K562 (cell line): ENCODE measurements at regions not wholly inside any gene's neighbourhood (a gene's known extent, or its start where the extent isn't known, plus 50 kb on each side); places are given as distances from the start of the nearest gene placed in this dataset.

Source experiments
- ATAC-seq: fragments of 200-7000 bp; cut with Tn5 transposase; 3 replicates; pipeline ENCODE4 v1.9.1; 2020; ENCODE audit warnings: moderate library complexity
- BruUV-seq: library from RNA; stranded (reverse); fragments of 400-500 nt; replicated peaks from 2 replicates; lab custom pipeline; 2021; lab: Mats Ljungman, UMichigan
- CTCF ChIA-PET: fragments of 300-600 bp; formaldehyde crosslinking; extraction: SDS; loops from one replicate; lab custom pipeline; 2021; ENCODE audit warnings: low intra/inter-chr PET ratio; lab: Yijun Ruan, JAX
- POLR2A ChIA-PET: fragments of 300-600, 350-650 bp; sonication (Branson Sonifier 250); formaldehyde crosslinking; extraction: SDS; loops from one replicate; lab custom pipeline; 2021; ENCODE audit warnings: antibody characterized with exemption, inconsistent platforms; lab: Yijun Ruan, JAX
- DNase-seq, 4 experiments: peaks; one replicate each; pipeline versions ENCODE4 v3.0.0 to v3.0.0-alpha.2; 2011 to 2018; ENCODE audit warnings: low spot score in 3 of 4, mixed read lengths in 3 of 4; ENCODE audit errors: extremely low read depth in 1 of 4
- FAIRE-seq: peaks from 2 replicates; lab custom pipeline; 2011; peaks lifted over from hg19 to GRCh38; lab: Jason Lieb, UNC
- H2AFZ ChIP-seq: 2 replicates; pipeline ENCODE4 v1.6.0; 2011; ENCODE audit warnings: low read depth, low read length, control low read depth, inconsistent platforms
- H3K27ac ChIP-seq: fragments of 200-600 bp; 3 replicates; pipeline ENCODE4 v1.8.0; 2011; ENCODE audit warnings: low read depth, mild to moderate bottlenecking, control low read depth, inconsistent platforms, low read length, moderate library complexity, mixed read lengths; ENCODE audit errors: extremely low read depth
- H3K27me3 ChIP-seq, 2 experiments: fragments of 300-600 bp in 1 of 2; 2 replicates in 1 of 2; 3 replicates in 1 of 2; pipeline versions ENCODE4 v1.6.0 to v1.8.0; 2011; ENCODE audit warnings: inconsistent platforms in 2 of 2, low read length in 2 of 2, mild to moderate bottlenecking in 1 of 2, mixed read lengths in 1 of 2, moderate library complexity in 1 of 2; ENCODE audit not compliant: control insufficient read depth in 2 of 2, insufficient read depth in 2 of 2
- H3K36me3 ChIP-seq: fragments of 300-600 bp; 3 replicates; pipeline ENCODE4 v1.8.0; 2011; ENCODE audit warnings: mild to moderate bottlenecking, low read length, inconsistent platforms; ENCODE audit not compliant: control insufficient read depth, insufficient read depth
- H3K4me1 ChIP-seq, 2 experiments: fragments of 200-600 bp in 1 of 2; replicated peaks in 1 of 2; 2 replicates in 1 of 2; 3 replicates in 1 of 2; pipeline versions ENCODE4 v1.5.1 to v1.8.0; 2011; ENCODE audit warnings: inconsistent platforms in 2 of 2, low read length in 2 of 2, mild to moderate bottlenecking in 1 of 2, mixed read lengths in 1 of 2, moderate library complexity in 1 of 2; ENCODE audit not compliant: control insufficient read depth in 2 of 2, insufficient read depth in 2 of 2
- H3K4me2 ChIP-seq: 2 replicates; pipeline ENCODE4 v1.6.1; 2011; ENCODE audit warnings: low read length, control low read depth, inconsistent platforms, mixed read lengths; ENCODE audit not compliant: insufficient read depth
- H3K4me3 ChIP-seq: fragments of 200-600 bp; sonication (generic), shearing (Covaris generic); 2 replicates; pipeline ENCODE4 v1.5.1; 2016; ENCODE audit warnings: control low read depth, inconsistent platforms
- H3K79me2 ChIP-seq: fragments of 200-600 bp; 3 replicates; pipeline ENCODE4 v1.8.0; 2011; ENCODE audit warnings: low read length, inconsistent platforms; ENCODE audit not compliant: control insufficient read depth, insufficient read depth
- H3K9ac ChIP-seq, 2 experiments: 2 replicates each; pipeline versions ENCODE4 v1.6.0 to v1.6.1; 2011; ENCODE audit warnings: low read depth in 2 of 2, low read length in 2 of 2, control low read depth in 1 of 2, inconsistent platforms in 1 of 2, mild to moderate bottlenecking in 1 of 2, mixed read lengths in 1 of 2; ENCODE audit not compliant: insufficient read depth in 1 of 2
- H3K9me1 ChIP-seq: one replicate; pipeline ENCODE4 v1.6.0; 2011; ENCODE audit warnings: inconsistent platforms, mild to moderate bottlenecking, low read length, moderate library complexity; ENCODE audit not compliant: control insufficient read depth, insufficient read depth
- H3K9me3 ChIP-seq: replicated peaks from 2 replicates; pipeline ENCODE4 v1.5.1; 2011; ENCODE audit warnings: low read depth, low read length, inconsistent platforms; ENCODE audit not compliant: control insufficient read depth, insufficient read depth
- H4K20me1 ChIP-seq: replicated peaks from 2 replicates; pipeline ENCODE4 v1.6.1; 2011; ENCODE audit warnings: low read length, inconsistent platforms, mixed read lengths; ENCODE audit not compliant: control insufficient read depth, insufficient read depth
- BCOR ChIP-seq: fragments of 450-650 bp; IDR thresholded peaks from 2 replicates; pipeline ENCODE4 v1.6.1; 2016
- CEBPB ChIP-seq: fragments of 450-650 bp; IDR thresholded peaks from 2 replicates; pipeline ENCODE4 v1.6.1; 2016; ENCODE audit warnings: missing genetic modification characterization, missing compliant biosample characterization
- CHD1 ChIP-seq: fragments of 200-600 bp; sonication (generic); IDR thresholded peaks from one replicate; pipeline ENCODE4 v1.6.1; 2012; ENCODE audit warnings: mild to moderate bottlenecking, moderate library complexity, low read length, inconsistent platforms
- CHD2 ChIP-seq: IDR thresholded peaks from 2 replicates; pipeline ENCODE4 v1.6.1; 2011; ENCODE audit warnings: low read depth, low read length
- GMEB1 ChIP-seq: fragments of 250-450 bp; sonication (Bioruptor Pico); IDR thresholded peaks from 2 replicates; pipeline ENCODE4 v1.4.0; 2020; ENCODE audit warnings: mild to moderate bottlenecking
- HLTF ChIP-seq: fragments of 450-650 bp; IDR thresholded peaks from 2 replicates; pipeline ENCODE4 v1.6.1; 2016
- MEIS2 ChIP-seq: fragments of 450-650 bp; IDR thresholded peaks from 2 replicates; pipeline ENCODE4 v1.6.1; 2014; ENCODE audit warnings: mild to moderate bottlenecking; ENCODE audit not compliant: partially characterized antibody
- SMARCA5 ChIP-seq: fragments of 450-650 bp; IDR thresholded peaks from 2 replicates; pipeline ENCODE4 v1.6.1; 2016
- TEAD1 ChIP-seq, 2 experiments: fragments of 450-650 bp in 1 of 2; sonication (generic) in 1 of 2; formaldehyde crosslinking; IDR thresholded peaks; 2 replicates each; pipeline versions ENCODE4 v1.4.0 to v1.8.0; 2020 to 2022; ENCODE audit warnings: mild to moderate bottlenecking in 2 of 2, missing genetic modification reagents in 1 of 2
- TEAD4 ChIP-seq, 2 experiments: sonication (generic) in 1 of 2; formaldehyde crosslinking in 1 of 2; IDR thresholded peaks; 2 replicates each; pipeline versions ENCODE4 v1.6.1 to v1.8.0; 2012 to 2022; ENCODE audit warnings: borderline replicate concordance in 1 of 2, inconsistent platforms in 1 of 2, low read length in 1 of 2, mild to moderate bottlenecking in 1 of 2, missing genetic modification reagents in 1 of 2
- ZNF124 ChIP-seq: sonication (generic); formaldehyde crosslinking; IDR thresholded peaks from 2 replicates; pipeline ENCODE4 v1.8.1; 2022; ENCODE audit warnings: missing genetic modification reagents
- ZNF197 ChIP-seq: fragments of 200-800 bp; sonication (Bioruptor generic); IDR thresholded peaks from 2 replicates; pipeline ENCODE4 v1.6.1; 2016; ENCODE audit warnings: low read depth, missing genetic modification characterization, missing compliant biosample characterization
- ZNF316 ChIP-seq: fragments of 450-650 bp; IDR thresholded peaks from 2 replicates; pipeline ENCODE4 v1.6.1; 2016
- ZNF324 ChIP-seq: fragments of 250-450 bp; sonication (Bioruptor Pico); IDR thresholded peaks from 2 replicates; pipeline ENCODE4 v1.4.0; 2020; ENCODE audit warnings: mild to moderate bottlenecking
- ZNF589 ChIP-seq: fragments of 200-800 bp; sonication (Bioruptor generic); IDR thresholded peaks from 2 replicates; pipeline ENCODE4 v1.6.1; 2016; ENCODE audit warnings: low read depth, missing genetic modification characterization, missing compliant biosample characterization
- WGBS: fragments of 100-300 bp; shearing (Covaris generic); methylation state at CpG from one replicate; pipeline ENCODE4 v1.1.6; 2016; ENCODE audit warnings: low coverage, mixed read lengths; ENCODE audit not compliant: insufficient coverage; ENCODE audit errors: missing lambda C conversion rate; 5-methylcytosine and 5-hydroxymethylcytosine counted together
- in situ Hi-C: fragments of 300-500 bp; cut with MboI; formaldehyde crosslinking; loops from 4 replicates; pipeline ENCODE4 v1.15.0; 2018; ENCODE audit warnings: inconsistent platforms, mixed read lengths
- intact Hi-C: fragments of 100-400 bp; cut with micrococcal nuclease; formaldehyde crosslinking; loops from 2 replicates; pipeline ENCODE4 v1.14.2; 2022
- TF ChIP-seq, protein P1 (sequence below): fragments of 250-450 bp; sonication (Bioruptor Pico); IDR thresholded peaks from 2 replicates; pipeline ENCODE4 v1.5.0; 2021

DNA sequence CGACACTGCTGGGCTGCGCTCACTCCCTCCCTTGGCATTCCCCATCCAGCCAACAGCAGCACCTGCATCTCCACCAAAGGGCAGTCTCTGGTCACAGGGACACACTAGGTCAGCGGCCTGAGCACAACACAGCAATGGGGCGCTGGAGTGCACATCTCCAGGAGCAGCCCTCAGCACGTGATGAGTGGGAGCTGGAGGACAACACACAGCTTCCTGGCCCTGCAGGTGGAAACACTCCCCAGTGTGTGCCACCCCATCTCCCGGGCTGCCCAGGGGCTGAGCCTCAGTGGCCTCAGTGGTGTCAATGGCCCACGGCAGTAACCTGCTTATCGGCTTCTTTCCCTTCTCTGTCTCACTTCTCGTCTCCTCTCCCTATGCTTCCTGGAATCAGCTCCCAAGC is 96.8 kb upstream of the VSTM2B start:
- no peaks in the 10 kb centered on the region for H3K9me3 ChIP-seq
- H3K4me1 ChIP-seq = no peaks in the 10 kb centered on the region
- H3K9ac ChIP-seq = no peak overlapping the region; a peak in 1 of 4 replicates
- intact Hi-C loops = no loop called here
- H2AFZ ChIP-seq = no peak overlapping the region
- 0% methylated on average over 8 of the region's 9 CpGs for WGBS
- H3K36me3 ChIP-seq = no peaks in the 10 kb centered on the region
- H4K20me1 ChIP-seq = no peaks in the 10 kb centered on the region; the same call in 1 of the 2 replicates
- H3K9me1 ChIP-seq = peaks cover 3% of the 10 kb centered on the region
- DNase-seq (no peak), ATAC-seq (no peak), FAIRE-seq (no peak)
- no peak overlapping the region for H3K27ac ChIP-seq
- ChIA-PET POLR2A (interaction anchor here (0.5 to 1.4 kb wide), 3 partner anchors 17 to 1306 kb away, joined by 3 to 4 read pairs (median 3); no protein-coding TSS in a partner anchor), CTCF (no interaction called here)
- in situ Hi-C loops = no loop called here
- no peak for TF ChIP-seq CHD1
- BruUV-seq = no TSS peak
- no peak overlapping the region for H3K4me3 ChIP-seq
- H3K79me2 ChIP-seq = no peaks in the 10 kb centered on the region
- H3K4me2 ChIP-seq = no peak overlapping the region
- H3K27me3 ChIP-seq = peaks cover 0 to 13% of the 10 kb centered on the region in 2 experiments; a peak in 2 of 5 replicates

DNA sequence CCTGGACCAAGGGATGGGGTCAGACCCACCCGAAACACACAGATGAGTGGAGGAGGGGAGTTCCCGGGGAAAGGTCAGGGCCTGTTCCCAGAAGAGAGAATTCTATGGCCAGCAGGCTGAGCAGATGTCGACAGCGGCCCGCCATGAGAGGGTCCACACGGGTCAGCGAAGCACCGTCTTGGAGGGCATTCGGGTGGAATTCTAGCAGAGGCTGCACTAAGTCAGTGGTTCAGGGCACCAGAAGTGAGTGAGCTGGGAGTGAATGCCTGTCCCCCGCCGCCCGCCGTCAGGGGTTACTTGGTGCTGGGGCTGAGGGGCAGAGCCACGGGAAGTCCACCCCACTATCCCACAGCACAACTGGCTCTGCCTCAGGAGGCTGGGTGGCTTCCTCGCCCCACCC is 96.2 kb upstream of the VSTM2B start:
- H3K27me3 ChIP-seq = peaks cover 0 to 13% of the 10 kb centered on the region in 2 experiments; a peak in 2 of 5 replicates
- ATAC-seq (no peak), DNase-seq (no peak), FAIRE-seq (no peak)
- intact Hi-C loops = no loop called here
- no peak overlapping the region for H3K4me3 ChIP-seq
- H3K27ac ChIP-seq = no peak overlapping the region
- H3K79me2 ChIP-seq = no peaks in the 10 kb centered on the region
- WGBS = under 1% methylated on average over 15 of the region's 15 CpGs
- no peaks in the 10 kb centered on the region for H3K9me3 ChIP-seq
- no peak overlapping the region for H3K9ac ChIP-seq
- POLR2A ChIA-PET = interaction anchor here (0.6 to 1.4 kb wide), 2 partner anchors 18 to 1305 kb away, joined by 3 to 4 read pairs; no protein-coding TSS in a partner anchor
- H3K4me1 ChIP-seq = no peaks in the 10 kb centered on the region
- H3K36me3 ChIP-seq = no peaks in the 10 kb centered on the region
- H2AFZ ChIP-seq = no peak overlapping the region
- no TSS peak for BruUV-seq
- CTCF ChIA-PET = no interaction called here
- in situ Hi-C loops = no loop called here
- H4K20me1 ChIP-seq = no peaks in the 10 kb centered on the region; the same call in 1 of the 2 replicates
- no peak overlapping the region for H3K4me2 ChIP-seq
- peaks cover 3% of the 10 kb centered on the region for H3K9me1 ChIP-seq
- TF ChIP-seq, protein P1, sequence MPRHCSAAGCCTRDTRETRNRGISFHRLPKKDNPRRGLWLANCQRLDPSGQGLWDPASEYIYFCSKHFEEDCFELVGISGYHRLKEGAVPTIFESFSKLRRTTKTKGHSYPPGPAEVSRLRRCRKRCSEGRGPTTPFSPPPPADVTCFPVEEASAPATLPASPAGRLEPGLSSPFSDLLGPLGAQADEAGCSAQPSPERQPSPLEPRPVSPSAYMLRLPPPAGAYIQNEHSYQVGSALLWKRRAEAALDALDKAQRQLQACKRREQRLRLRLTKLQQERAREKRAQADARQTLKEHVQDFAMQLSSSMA (CRISPR knock-in tag) = no peak
- TF ChIP-seq ZNF124 = no peak
- TF ChIP-seq SMARCA5 = no peak
- TF ChIP-seq GMEB1 = no peak
- no peak for TF ChIP-seq BCOR
- no peak for TF ChIP-seq ZNF316
- no peak for TF ChIP-seq TEAD1 (CRISPR knock-in tag; IDR thresholded peaks at IDR 0.05)
- TF ChIP-seq HLTF = no peak
- no peak for TF ChIP-seq MEIS2
- TF ChIP-seq CEBPB (tag) = no peak
- no peak for TF ChIP-seq ZNF197 (CRISPR knock-in tag)
- no peak for TF ChIP-seq CHD2
- TF ChIP-seq ZNF324 = no peak
- no peak for TF ChIP-seq ZNF589 (CRISPR knock-in tag)
- no peak for TF ChIP-seq TEAD4 (IDR thresholded peaks at IDR 0.05; ENCODE audit: low read length)
- TF ChIP-seq TEAD4 (CRISPR knock-in tag; IDR thresholded peaks at IDR 0.05; ENCODE audit: borderline replicate concordance) = no peak
